ENCODE measurements at regions not wholly inside any gene's neighbourhood (a gene's known extent, or its start where the extent isn't known, plus 50 kb on each side); places are given as distances from the start of the nearest gene placed in this dataset.

- TF ChIP-seq CTCF (IDR thresholded peaks at IDR 0.05) = no peak
- no peak for TF ChIP-seq POLR2A (IDR thresholded peaks at IDR 0.05)
Measured at GRCh38 chr19:28971513-28971912, 241.4 kb downstream of the UQCRFS1 start.
